ENCODE measurements at regions not wholly inside any gene's neighbourhood (a gene's known extent, or its start where the extent isn't known, plus 50 kb on each side); places are given as distances from the start of the nearest gene placed in this dataset.

GRCh38 chr4:89665662-89666061, 171.3 kb downstream of the SNCA start:
- no peak overlapping the region for H3K27ac ChIP-seq
- TF ChIP-seq CTCF (IDR thresholded peaks at IDR 0.05): no peak
- TF ChIP-seq POLR2A (IDR thresholded peaks at IDR 0.05): no peak
- TF ChIP-seq POLR2AphosphoS5 (IDR thresholded peaks at IDR 0.05): no peak
- TF ChIP-seq EP300 (IDR thresholded peaks at IDR 0.05; ENCODE audit: low read depth): no peak
- intact Hi-C loops (cut with DNase I; ENCODE audit: low total_unique reads) (no loop called here), in situ Hi-C loops (cut with MboI; ENCODE audit: low pct_ligation_motif_present in 1 of 4, low pct_unique_long_range_greater_than_20kb in 1 of 4, low sequenced_read_pairs in 3 of 4) (no loop called here)
- H3K36me3 ChIP-seq: no peaks in the 10 kb centered on the region
- no peak for DNase-seq
- no peak overlapping the region for H3K4me3 ChIP-seq
- H3K27me3 ChIP-seq: no peaks in the 10 kb centered on the region
- no peaks in the 10 kb centered on the region for H3K9me3 ChIP-seq
- WGBS, 2 donors (ENCODE audit: low coverage in 1 of 2): 70 to 80% methylated on average over 3 of the region's 3 CpGs
- no peaks in the 10 kb centered on the region for H3K4me1 ChIP-seq

GRCh38 chr4:89664521-89664920, 172.4 kb downstream of the SNCA start:
- Histone ChIP-seq H3K4me1 (no peaks in the 10 kb centered on the region), H3K27me3 (no peaks in the 10 kb centered on the region), H3K36me3 (no peaks in the 10 kb centered on the region), H3K9me3 (no peaks in the 10 kb centered on the region), H3K27ac (no peak overlapping the region), H3K4me3 (no peak overlapping the region)
- DNase-seq: no peak
- TF ChIP-seq EP300 (IDR thresholded peaks at IDR 0.05; ENCODE audit: low read depth) (no peak), CTCF (IDR thresholded peaks at IDR 0.05) (no peak), POLR2A (IDR thresholded peaks at IDR 0.05) (no peak), POLR2AphosphoS5 (IDR thresholded peaks at IDR 0.05) (no peak)
- intact Hi-C loops (cut with DNase I; ENCODE audit: low total_unique reads) (no loop called here), in situ Hi-C loops (cut with MboI; ENCODE audit: low pct_ligation_motif_present in 1 of 4, low pct_unique_long_range_greater_than_20kb in 1 of 4, low sequenced_read_pairs in 3 of 4) (no loop called here)

- H3K27ac ChIP-seq: no peak overlapping the region
- no peaks in the 10 kb centered on the region for H3K4me1 ChIP-seq
- in situ Hi-C loops (cut with MboI; ENCODE audit: low pct_ligation_motif_present in 1 of 4, low pct_unique_long_range_greater_than_20kb in 1 of 4, low sequenced_read_pairs in 3 of 4): no loop called here
- no peaks in the 10 kb centered on the region for H3K27me3 ChIP-seq
- DNase-seq: no peak
- H3K4me3 ChIP-seq: no peak overlapping the region
- H3K9me3 ChIP-seq: no peaks in the 10 kb centered on the region
- 64 to 74% methylated on average over 3 of the region's 3 CpGs for WGBS, 2 donors (ENCODE audit: low coverage in 1 of 2)
- intact Hi-C loops (cut with DNase I; ENCODE audit: low total_unique reads): no loop called here
- no peaks in the 10 kb centered on the region for H3K36me3 ChIP-seq
- TF ChIP-seq POLR2A (IDR thresholded peaks at IDR 0.05) (no peak), POLR2AphosphoS5 (IDR thresholded peaks at IDR 0.05) (no peak), EP300 (IDR thresholded peaks at IDR 0.05; ENCODE audit: low read depth) (no peak), CTCF (IDR thresholded peaks at IDR 0.05) (no peak)
These were observed 175.6 kb downstream of the SNCA start for GRCh38 chr4:89661173-89661899.

- Histone ChIP-seq H3K27ac (no peak overlapping the region), H3K36me3 (no peaks in the 10 kb centered on the region), H3K4me3 (no peak overlapping the region), H3K9me3 (no peaks in the 10 kb centered on the region), H3K27me3 (no peaks in the 10 kb centered on the region), H3K4me1 (no peaks in the 10 kb centered on the region)
- in situ Hi-C loops (cut with MboI; ENCODE audit: low pct_ligation_motif_present in 1 of 4, low pct_unique_long_range_greater_than_20kb in 1 of 4, low sequenced_read_pairs in 3 of 4) (no loop called here), intact Hi-C loops (cut with DNase I; ENCODE audit: low total_unique reads) (no loop called here)
- no peak for TF ChIP-seq CTCF (IDR thresholded peaks at IDR 0.05)
- TF ChIP-seq EP300 (IDR thresholded peaks at IDR 0.05; ENCODE audit: low read depth): no peak
- no peak for TF ChIP-seq POLR2A (IDR thresholded peaks at IDR 0.05)
- no peak for TF ChIP-seq POLR2AphosphoS5 (IDR thresholded peaks at IDR 0.05)
- WGBS, 2 donors (ENCODE audit: low coverage in 1 of 2): 85 to 88% methylated on average over 4 of the region's 4 CpGs
- DNase-seq: no peak
These were observed 176.4 kb downstream of the SNCA start for GRCh38 chr4:89660444-89661172.

Data from transverse colon (tissue), 4 donors.